H9 (cell line): ENCODE measurements at regions not wholly inside any gene's neighbourhood (a gene's known extent, or its start where the extent isn't known, plus 50 kb on each side); places are given as distances from the start of the nearest gene placed in this dataset.

Experiments
- DNase-seq: peaks from one replicate; pipeline ENCODE4 v3.0.0-alpha.2; 2017
- H2AFZ ChIP-seq: one replicate; pipeline ENCODE4 v1.6.1; 2013; ENCODE audit warnings: mild to moderate bottlenecking, low read length, control low read depth, moderate library complexity
- H2AK5ac ChIP-seq: 2 replicates; pipeline ENCODE4 v1.6.1; 2013; ENCODE audit warnings: low read length, control low read depth, mixed read lengths; ENCODE audit not compliant: insufficient read length
- H2BK120ac ChIP-seq: one replicate; pipeline ENCODE4 v1.6.1; 2013; ENCODE audit warnings: low read depth, mild to moderate bottlenecking, low read length, control low read depth, inconsistent platforms; ENCODE audit not compliant: poor library complexity, severe bottlenecking
- H2BK12ac ChIP-seq: 2 replicates; pipeline ENCODE4 v1.6.1; 2013; ENCODE audit warnings: low read length, control low read depth, mixed read lengths, low read depth; ENCODE audit not compliant: insufficient read length
- H2BK15ac ChIP-seq: 2 replicates; pipeline ENCODE4 v1.6.1; 2013; ENCODE audit warnings: low read depth, low read length, control low read depth
- H2BK20ac ChIP-seq: one replicate; pipeline ENCODE4 v1.6.1; 2013; ENCODE audit warnings: low read depth, mild to moderate bottlenecking, low read length, control low read depth, inconsistent platforms; ENCODE audit not compliant: poor library complexity, severe bottlenecking
- H2BK5ac ChIP-seq: 2 replicates; pipeline ENCODE4 v1.6.1; 2013; ENCODE audit warnings: low read length, control low read depth, mixed read lengths; ENCODE audit not compliant: insufficient read length
- H3K14ac ChIP-seq: 2 replicates; pipeline ENCODE4 v1.6.1; 2013; ENCODE audit warnings: low read length, control low read depth; ENCODE audit not compliant: insufficient read depth
- H3K18ac ChIP-seq: 2 replicates; pipeline ENCODE4 v1.6.1; 2013; ENCODE audit warnings: low read depth, mild to moderate bottlenecking, mixed read lengths, low read length, control low read depth; ENCODE audit not compliant: insufficient read length
- H3K23ac ChIP-seq: 2 replicates; pipeline ENCODE4 v1.6.1; 2013; ENCODE audit warnings: low read length, control low read depth, mixed read lengths, low read depth; ENCODE audit not compliant: insufficient read length
- H3K23me2 ChIP-seq: 2 replicates; pipeline ENCODE4 v1.6.1; 2013; ENCODE audit warnings: low read depth, mild to moderate bottlenecking, mixed read lengths, low read length, control low read depth; ENCODE audit not compliant: insufficient read length, poor library complexity, severe bottlenecking
- H3K27ac ChIP-seq: 2 replicates; pipeline ENCODE4 v1.5.1; 2013; ENCODE audit warnings: low read length, control low read depth, mixed read lengths, low read depth; ENCODE audit not compliant: insufficient read length
- H3K27me3 ChIP-seq: 2 replicates; pipeline ENCODE4 v1.6.1; 2013; ENCODE audit warnings: low read length, control low read depth, inconsistent platforms; ENCODE audit not compliant: insufficient read depth
- H3K4ac ChIP-seq: 2 replicates; pipeline ENCODE4 v1.6.1; 2013; ENCODE audit warnings: low read depth, mild to moderate bottlenecking, control low read depth, inconsistent platforms, low read length, moderate library complexity
- H3K4me1 ChIP-seq: 2 replicates; pipeline ENCODE4 v1.6.1; 2013; ENCODE audit warnings: low read length, control low read depth, inconsistent platforms; ENCODE audit not compliant: insufficient read depth
- H3K4me2 ChIP-seq: 2 replicates; pipeline ENCODE4 v1.6.1; 2013; ENCODE audit warnings: low read length, control low read depth, mixed read lengths; ENCODE audit not compliant: insufficient read length, insufficient read depth
- H3K56ac ChIP-seq: 2 replicates; pipeline ENCODE4 v1.6.1; 2013; ENCODE audit warnings: low read depth, mild to moderate bottlenecking, mixed read lengths, low read length, control low read depth; ENCODE audit not compliant: insufficient read length
- H3K79me1 ChIP-seq: 2 replicates; pipeline ENCODE4 v1.6.1; 2013; ENCODE audit warnings: low read depth, mild to moderate bottlenecking, moderate library complexity, low read length, control low read depth, inconsistent platforms; ENCODE audit not compliant: insufficient read depth, poor library complexity, severe bottlenecking
- H3K79me2 ChIP-seq: 2 replicates; pipeline ENCODE4 v1.6.1; 2013; ENCODE audit warnings: low read length, control low read depth, inconsistent platforms; ENCODE audit not compliant: insufficient read depth
- H3K9ac ChIP-seq: 2 replicates; pipeline ENCODE4 v1.6.1; 2013; ENCODE audit warnings: low read length, control low read depth, mixed read lengths; ENCODE audit not compliant: insufficient read length; ENCODE audit errors: extremely low read depth
- H3K9me3 ChIP-seq: one replicate; pipeline ENCODE4 v1.6.1; 2013; ENCODE audit warnings: low read depth, low read length, inconsistent platforms; ENCODE audit not compliant: control insufficient read depth
- H3T11ph ChIP-seq: one replicate; pipeline ENCODE4 v1.6.1; 2013; ENCODE audit warnings: mild to moderate bottlenecking, low read length, control low read depth, inconsistent platforms
- H4K20me1 ChIP-seq: one replicate; pipeline ENCODE4 v1.6.1; 2013; ENCODE audit not compliant: control insufficient read depth, insufficient read length, insufficient read depth
- H4K5ac ChIP-seq: 2 replicates; pipeline ENCODE4 v1.6.1; 2013; ENCODE audit warnings: low read depth, mild to moderate bottlenecking, mixed read lengths, low read length, control low read depth; ENCODE audit not compliant: insufficient read length
- H4K8ac ChIP-seq: replicated peaks from 2 replicates; pipeline ENCODE4 v1.6.1; 2013; ENCODE audit warnings: low read length, control low read depth, mixed read lengths, low read depth; ENCODE audit not compliant: insufficient read length
- H4K91ac ChIP-seq: 2 replicates; pipeline ENCODE4 v1.6.1; 2013; ENCODE audit warnings: low read depth, mild to moderate bottlenecking, moderate library complexity, mixed read lengths, low read length, control low read depth; ENCODE audit not compliant: insufficient read length
- H3K27ac Mint-ChIP-seq, 3 experiments: 2 replicates in 2 of 3; 3 replicates in 1 of 3; pipeline ENCODE4 v1.8.0; 2020 to 2021; ENCODE audit warnings: mixed read lengths in 3 of 3, mild to moderate bottlenecking in 1 of 3, moderate library complexity in 1 of 3
- H3K27me3 Mint-ChIP-seq: 2 replicates; pipeline ENCODE4 v1.8.0; 2021; ENCODE audit warnings: low read depth, mild to moderate bottlenecking, moderate library complexity, mixed read lengths
- H3K36me3 Mint-ChIP-seq, 3 experiments: 2 replicates in 2 of 3; 3 replicates in 1 of 3; pipeline ENCODE4 v1.8.0; 2020 to 2021; ENCODE audit warnings: low read depth in 3 of 3, mixed read lengths in 3 of 3; ENCODE audit not compliant: insufficient read depth in 1 of 3
- H3K4me1 Mint-ChIP-seq, 2 experiments: 2 replicates each; pipeline ENCODE4 v1.8.0; 2020; ENCODE audit warnings: mixed read lengths in 2 of 2
- H3K4me3 Mint-ChIP-seq, 2 experiments: 2 replicates in 1 of 2; 3 replicates in 1 of 2; pipeline ENCODE4 v1.8.0; 2020 to 2021; ENCODE audit warnings: mild to moderate bottlenecking in 2 of 2, mixed read lengths in 2 of 2, moderate library complexity in 1 of 2
- H3K9me3 Mint-ChIP-seq, 2 experiments: 2 replicates in 1 of 2; 3 replicates in 1 of 2; pipeline ENCODE4 v1.8.0; 2020; ENCODE audit warnings: mild to moderate bottlenecking in 2 of 2, mixed read lengths in 2 of 2, moderate library complexity in 1 of 2
- WGBS: extraction: QIAGEN DNeasy Blood & Tissue Kit; methylation state at CpG from one replicate; pipeline ENCODE4 v1.1.7; 2013; ENCODE audit warnings: missing lambda C conversion rate, low lambda C conversion rate, mixed read lengths; ENCODE audit not compliant: insufficient read length; ENCODE audit errors: extremely low coverage; 5-methylcytosine and 5-hydroxymethylcytosine counted together
- TF ChIP-seq, protein P1 (sequence below): fragments of 200-600 bp; sonication (generic); conservative IDR thresholded peaks from 3 replicates; pipeline ENCODE4 v1.8.0; 2021; ENCODE audit warnings: antibody characterized with exemption, mild to moderate bottlenecking

DNA sequence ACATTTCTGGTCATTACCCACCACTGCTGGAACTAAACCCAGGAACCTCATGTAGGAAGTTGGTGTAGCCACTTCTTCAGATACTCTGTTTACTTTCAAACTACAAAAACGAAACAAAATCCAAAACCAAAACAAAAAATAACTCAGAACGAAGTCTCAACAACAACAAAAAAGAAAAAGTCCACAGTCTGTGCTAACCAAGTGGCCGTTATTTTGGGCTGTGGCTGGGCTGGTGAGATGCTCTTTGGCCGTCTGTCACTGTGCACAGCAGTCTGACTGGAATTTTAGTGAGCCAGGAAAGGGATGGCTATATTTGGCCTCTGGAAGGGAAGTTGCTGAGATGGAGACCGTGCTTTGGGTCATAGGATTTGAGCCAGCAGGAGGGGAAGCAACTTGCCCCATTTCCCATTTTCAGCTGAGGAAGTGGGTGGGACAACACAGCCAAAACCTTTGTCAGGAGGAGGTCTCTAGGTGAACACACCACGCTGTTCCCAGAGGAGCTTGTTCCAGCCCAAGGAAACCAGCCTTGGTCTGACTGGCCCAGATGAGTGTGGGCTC lies 334.1 kb downstream of the ZSWIM6 start:
- DNase-seq: no peak
- H4K91ac ChIP-seq: no peak overlapping the region
- no peak overlapping the region for H3K23ac ChIP-seq
- H3K14ac ChIP-seq: no peak overlapping the region
- no peak overlapping the region for H2BK15ac ChIP-seq
- H3K27me3 ChIP-seq: no peaks in the 10 kb centered on the region
- peaks cover 8% of the 10 kb centered on the region for H3K27me3 Mint-ChIP-seq
- H3K4me2 ChIP-seq: no peak overlapping the region
- H3K23me2 ChIP-seq: no peaks in the 10 kb centered on the region
- no peak overlapping the region for H3K27ac ChIP-seq
- H3K56ac ChIP-seq: no peak overlapping the region
- H2BK120ac ChIP-seq: no peak overlapping the region
- H3K79me2 ChIP-seq: no peaks in the 10 kb centered on the region
- no peak overlapping the region for H4K8ac ChIP-seq
- no peak overlapping the region for H2BK5ac ChIP-seq
- H2BK20ac ChIP-seq: no peak overlapping the region
- H3K4me3 Mint-ChIP-seq: no peak overlapping the region
- no peak overlapping the region for H2AFZ ChIP-seq
- TF ChIP-seq, protein P1, sequence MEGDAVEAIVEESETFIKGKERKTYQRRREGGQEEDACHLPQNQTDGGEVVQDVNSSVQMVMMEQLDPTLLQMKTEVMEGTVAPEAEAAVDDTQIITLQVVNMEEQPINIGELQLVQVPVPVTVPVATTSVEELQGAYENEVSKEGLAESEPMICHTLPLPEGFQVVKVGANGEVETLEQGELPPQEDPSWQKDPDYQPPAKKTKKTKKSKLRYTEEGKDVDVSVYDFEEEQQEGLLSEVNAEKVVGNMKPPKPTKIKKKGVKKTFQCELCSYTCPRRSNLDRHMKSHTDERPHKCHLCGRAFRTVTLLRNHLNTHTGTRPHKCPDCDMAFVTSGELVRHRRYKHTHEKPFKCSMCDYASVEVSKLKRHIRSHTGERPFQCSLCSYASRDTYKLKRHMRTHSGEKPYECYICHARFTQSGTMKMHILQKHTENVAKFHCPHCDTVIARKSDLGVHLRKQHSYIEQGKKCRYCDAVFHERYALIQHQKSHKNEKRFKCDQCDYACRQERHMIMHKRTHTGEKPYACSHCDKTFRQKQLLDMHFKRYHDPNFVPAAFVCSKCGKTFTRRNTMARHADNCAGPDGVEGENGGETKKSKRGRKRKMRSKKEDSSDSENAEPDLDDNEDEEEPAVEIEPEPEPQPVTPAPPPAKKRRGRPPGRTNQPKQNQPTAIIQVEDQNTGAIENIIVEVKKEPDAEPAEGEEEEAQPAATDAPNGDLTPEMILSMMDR: no peak
- H4K20me1 ChIP-seq: no peaks in the 10 kb centered on the region
- H3K9me3 Mint-ChIP-seq: no peaks in the 10 kb centered on the region
- no peak overlapping the region for H4K5ac ChIP-seq
- no peak overlapping the region for H3K4ac ChIP-seq
- H3K27ac Mint-ChIP-seq: no peak overlapping the region
- no peak overlapping the region for H3T11ph ChIP-seq
- no peak overlapping the region for H2AK5ac ChIP-seq
- WGBS: 100% methylated on average over 2 of the region's 6 CpGs
- no peaks in the 10 kb centered on the region for H3K79me1 ChIP-seq
- no peak overlapping the region for H3K18ac ChIP-seq
- no peak overlapping the region for H2BK12ac ChIP-seq
- H3K36me3 Mint-ChIP-seq: no peaks in the 10 kb centered on the region
- H3K9me3 ChIP-seq: no peaks in the 10 kb centered on the region
- H3K4me1 Mint-ChIP-seq: no peaks in the 10 kb centered on the region
- no peaks in the 10 kb centered on the region for H3K4me1 ChIP-seq
- H3K9ac ChIP-seq: no peak overlapping the region
